HEK293T (cell line): ENCODE measurements at regions not wholly inside any gene's neighbourhood (a gene's known extent, or its start where the extent isn't known, plus 50 kb on each side); places are given as distances from the start of the nearest gene placed in this dataset.

Experiments
- ARNT ChIP-seq: fragments of 450-650 bp; IDR thresholded peaks from 2 replicates; pipeline ENCODE4 v1.6.1; 2017; ENCODE audit warnings: mild to moderate bottlenecking
- BHLHE40 ChIP-seq: fragments of 450-650 bp; IDR thresholded peaks from 2 replicates; pipeline ENCODE4 v1.6.1; 2016; ENCODE audit warnings: mild to moderate bottlenecking, moderate library complexity, borderline replicate concordance
- ELF4 ChIP-seq: fragments of 450-650 bp; IDR thresholded peaks from 2 replicates; pipeline ENCODE4 v1.6.1; 2017; ENCODE audit warnings: antibody characterized with exemption
- FOXA1 ChIP-seq: fragments of 450-650 bp; IDR thresholded peaks from 2 replicates; pipeline ENCODE4 v1.6.1; 2016; ENCODE audit warnings: mild to moderate bottlenecking
- FOXK2 ChIP-seq: fragments of 450-650 bp; IDR thresholded peaks from 2 replicates; pipeline ENCODE4 v1.6.1; 2016; ENCODE audit warnings: mild to moderate bottlenecking
- FOXM1 ChIP-seq: fragments of 450-650 bp; IDR thresholded peaks from 2 replicates; pipeline ENCODE4 v1.6.1; 2017; ENCODE audit warnings: mild to moderate bottlenecking, borderline replicate concordance
- SUZ12 ChIP-seq: fragments of 450-650 bp; IDR thresholded peaks from 2 replicates; pipeline ENCODE4 v1.6.1; 2016; ENCODE audit warnings: mild to moderate bottlenecking

GRCh38 chr17:27978689-27979175, 63.7 kb upstream of the NLK start:
- TF ChIP-seq FOXK2 (no peak), FOXM1 (no peak), ARNT (no peak), FOXA1 (no peak), SUZ12 (no peak), ELF4 (no peak), BHLHE40 (no peak)
